Hematopoietic multipotent progenitor cell treated with erythropoietin and hydrocortisone succinate and interleukin-3 and kit ligand, for 17 days (in vitro differentiated cells): ENCODE measurements at regions not wholly inside any gene's neighbourhood (a gene's known extent, or its start where the extent isn't known, plus 50 kb on each side); places are given as distances from the start of the nearest gene placed in this dataset.

Experiments
- DNase-seq: peaks from one replicate; pipeline ENCODE4 v3.0.0-alpha.2; 2015; ENCODE audit warnings: low spot score

DNA sequence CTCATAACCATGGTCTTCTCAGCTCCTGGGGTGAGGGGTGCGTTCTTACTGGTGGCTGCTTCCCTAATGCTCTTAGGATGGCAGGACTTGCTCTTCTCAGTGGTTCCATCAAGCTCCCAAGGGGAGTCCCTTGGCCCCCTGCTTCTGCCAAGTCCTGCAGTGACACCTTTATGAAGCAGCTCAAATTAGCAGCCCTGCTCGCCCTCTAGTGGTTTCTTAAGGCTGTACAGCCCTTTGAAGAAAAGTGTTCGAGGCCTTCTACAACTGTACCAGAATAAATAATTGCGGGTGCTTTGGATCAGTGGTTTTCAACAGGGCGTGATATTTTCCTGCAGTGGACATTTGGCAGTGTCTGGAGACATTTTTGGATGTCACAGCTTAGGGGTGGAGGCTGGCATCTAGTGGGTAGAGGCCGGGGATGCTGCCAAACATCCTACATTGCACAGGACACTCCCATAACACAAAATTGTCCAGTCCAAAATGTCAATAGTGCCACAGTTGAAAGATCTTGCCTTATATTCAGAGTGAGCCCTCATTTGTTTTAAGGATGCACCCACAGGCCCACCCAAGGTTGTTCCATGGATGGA, 204.7 kb upstream of the S100G start:
- peak; percentile 8 for DNase-seq

DNA sequence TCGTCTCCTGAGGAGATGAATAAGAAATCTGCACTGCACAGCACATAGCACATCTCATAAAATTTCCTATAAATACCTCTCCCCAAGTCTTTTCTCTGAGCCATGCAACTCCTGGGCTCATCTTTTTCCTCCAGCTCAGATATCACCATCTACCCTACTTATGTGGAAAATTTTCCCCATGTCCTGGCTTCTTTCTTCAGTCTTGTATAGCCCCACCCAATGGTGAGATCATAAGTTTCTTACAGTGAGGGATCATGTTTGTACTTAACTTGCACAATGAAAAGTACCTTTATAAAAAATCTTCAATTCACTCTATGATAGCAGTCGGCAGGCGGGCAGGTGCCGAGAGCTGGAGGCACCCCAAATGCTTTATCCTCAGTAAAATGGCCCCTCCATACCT, 198.6 kb upstream of the S100G start:
- no peak for DNase-seq

DNA sequence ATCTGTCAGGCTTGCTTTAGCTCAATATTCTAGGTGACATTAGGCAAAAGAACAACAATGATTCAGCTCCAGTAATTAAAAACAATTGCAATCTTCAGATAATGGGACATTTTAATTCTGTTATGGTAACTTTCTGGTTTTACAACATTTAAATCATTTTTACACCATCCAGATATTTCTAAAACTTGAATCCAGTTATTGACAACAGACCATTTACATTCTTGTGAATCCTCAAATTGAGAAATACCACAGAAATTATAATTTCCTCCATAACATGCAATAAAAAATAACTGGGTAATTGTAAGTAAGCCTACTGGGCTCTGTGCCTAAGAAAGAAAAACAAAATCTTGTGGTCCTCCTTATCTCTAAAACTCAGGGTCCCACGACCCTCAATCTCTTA, 195.0 kb upstream of the S100G start:
- DNase-seq, result no peak

DNA sequence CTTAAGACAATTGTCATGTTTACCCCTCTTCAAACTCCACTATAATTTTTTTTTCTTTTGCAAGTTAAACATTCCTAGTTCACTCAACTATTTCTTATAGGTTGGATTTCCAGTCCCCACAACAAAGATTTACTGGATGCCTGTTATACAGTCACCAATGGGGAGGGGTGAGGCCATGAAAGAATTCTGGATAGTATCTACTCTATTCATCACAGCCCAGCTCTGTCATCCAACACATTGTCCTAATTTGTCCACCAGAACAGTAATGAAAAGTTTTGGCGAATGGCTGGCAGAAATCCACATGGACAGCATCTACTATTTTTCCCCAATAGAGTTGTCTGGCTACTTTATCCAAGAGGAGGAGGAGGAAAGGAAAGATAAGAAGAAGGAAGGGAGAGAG, 192.7 kb upstream of the S100G start:
- DNase-seq, result no peak

DNA sequence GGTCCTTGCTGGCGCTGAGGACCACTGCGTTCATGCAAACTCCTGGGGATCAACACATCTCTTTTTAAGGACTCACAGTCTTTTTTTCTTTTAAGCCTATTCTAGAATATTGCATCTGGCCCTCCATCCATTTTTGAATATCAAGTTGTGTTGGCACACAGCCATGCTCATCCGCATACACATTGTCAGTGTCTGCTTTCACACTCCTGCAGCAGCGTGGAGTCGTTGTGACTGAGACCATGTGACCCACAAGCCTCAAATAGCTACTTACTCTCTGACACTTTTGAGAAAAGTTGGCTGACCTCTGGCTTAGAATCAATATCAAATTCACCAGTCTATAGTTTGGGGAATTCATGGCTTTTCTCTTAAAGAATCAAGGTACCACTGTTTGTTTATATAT, 191.8 kb upstream of the S100G start:
- DNase-seq, result no peak

DNA sequence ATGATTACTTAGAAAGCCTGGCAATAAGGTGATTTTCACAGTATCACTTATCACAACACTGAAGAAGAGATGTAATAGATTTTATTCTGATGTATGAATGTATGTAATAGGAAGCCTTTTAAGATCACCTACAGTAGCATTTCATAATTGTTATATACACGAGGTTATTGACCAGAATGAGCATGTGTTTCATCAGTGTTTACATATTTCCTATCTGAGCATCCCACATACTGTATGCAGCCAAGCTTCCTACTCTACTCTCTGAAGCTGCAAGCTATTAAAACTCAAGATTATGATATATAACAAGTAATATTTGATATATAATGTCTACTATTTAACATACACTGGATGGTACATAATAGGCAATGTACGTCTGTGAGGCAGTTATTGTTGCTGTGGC, 190.9 kb upstream of the S100G start:
- no peak for DNase-seq

DNA sequence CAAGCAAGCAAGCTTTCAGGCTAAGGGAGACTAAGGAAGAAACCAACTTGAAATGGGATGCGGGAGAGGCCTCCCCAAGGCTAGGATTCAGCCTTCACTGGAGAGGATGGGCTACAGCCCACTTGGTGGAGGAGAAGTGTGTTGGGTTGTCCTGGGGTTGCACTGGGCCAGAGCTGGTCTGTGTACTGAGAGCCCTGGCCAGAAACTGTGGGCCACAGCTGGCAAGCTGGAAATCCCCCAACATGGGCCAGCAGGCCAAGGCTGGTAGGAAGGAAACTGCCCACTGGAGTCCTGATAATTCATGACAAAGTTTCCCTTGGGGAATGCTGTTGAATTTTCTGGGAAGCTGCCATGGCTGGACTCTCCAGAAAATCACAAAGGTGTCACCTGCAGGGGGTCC, 188.0 kb upstream of the S100G start:
- no peak for DNase-seq

DNA sequence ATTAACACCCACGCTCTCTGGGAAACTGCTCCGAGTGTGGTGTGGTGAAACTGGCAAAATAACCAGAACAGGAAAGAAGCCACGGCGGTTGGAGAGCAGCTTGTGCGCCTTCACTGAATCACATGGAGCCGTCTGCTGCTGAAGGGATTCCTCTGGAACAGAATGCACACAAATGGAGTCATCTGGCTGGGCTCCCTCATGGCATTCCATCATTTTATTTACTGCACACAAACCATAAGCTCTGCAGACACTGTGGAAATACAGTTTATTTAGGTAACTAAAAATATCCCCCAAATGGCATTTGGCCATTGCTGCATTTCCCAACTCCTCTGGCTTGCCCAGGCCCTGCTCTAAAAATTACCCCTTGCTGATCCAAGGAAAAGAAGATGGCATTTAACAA, 187.0 kb upstream of the S100G start:
- DNase-seq, result no peak

DNA sequence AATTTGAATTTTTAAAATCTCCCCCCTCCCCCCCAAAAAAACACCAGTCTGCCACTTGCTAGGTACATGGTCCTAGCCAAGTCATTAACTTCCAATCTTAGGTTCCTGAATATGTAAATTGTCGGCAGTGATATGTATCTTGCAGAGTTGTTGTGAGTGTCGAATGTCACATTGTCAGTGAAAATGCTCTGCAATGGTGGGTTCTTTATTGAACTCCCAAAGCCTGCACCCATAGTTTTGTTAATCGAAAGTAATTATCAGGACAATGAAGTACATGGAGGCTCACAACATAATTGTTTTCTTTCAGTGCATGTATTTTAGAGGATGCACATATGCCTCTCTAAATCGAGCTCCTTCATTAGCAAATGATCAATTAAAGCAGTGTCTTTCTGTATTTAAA, 185.6 kb upstream of the S100G start:
- no peak for DNase-seq

DNA sequence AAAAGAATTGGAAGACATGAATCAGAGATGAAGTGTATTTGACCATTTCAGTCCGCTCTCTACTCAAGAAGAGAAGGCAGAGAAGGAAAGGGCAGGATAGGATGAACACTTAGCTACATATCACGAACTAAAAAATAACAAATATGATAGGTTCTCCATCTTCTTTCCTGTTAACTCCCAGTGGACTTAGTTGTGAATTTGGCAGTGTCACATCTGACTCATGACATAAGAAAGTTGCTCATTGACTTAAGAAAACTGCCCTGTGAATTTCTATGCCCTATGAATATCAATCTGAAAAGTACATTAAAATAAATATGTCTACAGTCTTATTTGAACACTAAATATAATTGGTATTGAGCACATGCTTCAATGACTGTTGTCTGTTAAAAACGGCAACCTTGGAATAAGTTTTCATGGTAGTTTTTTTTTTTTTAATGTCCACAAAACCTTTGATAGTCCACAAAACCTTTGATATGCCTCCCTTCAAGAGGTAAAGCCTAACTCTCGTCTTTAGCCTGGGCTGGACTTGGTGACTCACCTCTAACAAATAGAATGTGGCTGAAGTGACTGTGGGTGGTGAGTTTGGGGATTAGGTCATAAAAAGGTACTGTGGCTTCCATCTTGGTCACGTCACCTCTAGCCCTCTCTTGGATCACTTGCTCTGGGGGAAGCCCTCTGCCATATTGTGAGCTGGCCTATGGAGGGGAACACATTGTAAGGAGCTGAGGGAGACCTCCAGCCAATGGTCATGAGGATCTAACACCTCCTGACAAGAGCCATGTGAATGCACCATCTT, 184.7 kb upstream of the S100G start:
- no peak for DNase-seq

DNA sequence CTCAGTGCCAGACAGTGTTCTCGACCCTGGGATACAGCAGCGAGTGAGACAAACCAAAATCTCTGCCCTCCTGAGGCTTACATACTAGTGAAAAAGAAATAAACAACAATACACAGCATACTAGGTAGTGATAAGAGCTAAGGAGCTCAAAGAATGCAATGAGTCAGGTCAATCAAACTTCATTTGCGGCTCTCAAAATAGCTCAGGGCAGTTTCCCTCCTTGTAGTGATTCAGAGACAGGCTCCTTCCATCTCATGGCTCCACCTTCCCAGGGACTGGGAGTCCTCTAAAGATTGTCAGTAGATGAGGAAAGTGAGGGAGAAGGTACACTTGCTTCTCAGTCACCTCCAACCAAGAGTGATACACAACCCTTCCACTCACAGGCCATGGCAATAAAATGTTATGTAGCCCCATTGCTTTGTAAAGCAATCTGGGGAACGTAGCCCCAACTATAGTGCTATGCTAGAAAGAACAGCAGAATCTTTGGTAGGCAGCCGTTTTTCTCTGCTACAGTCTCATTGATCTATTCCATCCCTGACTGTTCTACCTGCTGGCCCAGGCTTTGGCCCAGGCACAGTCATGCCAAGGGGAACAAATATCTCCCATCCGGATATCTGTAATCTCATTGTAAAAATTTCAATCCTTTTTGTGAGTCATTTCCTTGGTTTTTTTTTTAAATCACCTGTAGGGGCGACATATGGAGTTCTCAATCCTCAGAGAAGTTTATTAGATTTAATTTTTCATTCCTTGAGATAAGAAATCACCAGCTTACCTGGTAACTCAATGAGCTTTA, 183.1 kb upstream of the S100G start:
- DNase-seq, result no peak

DNA sequence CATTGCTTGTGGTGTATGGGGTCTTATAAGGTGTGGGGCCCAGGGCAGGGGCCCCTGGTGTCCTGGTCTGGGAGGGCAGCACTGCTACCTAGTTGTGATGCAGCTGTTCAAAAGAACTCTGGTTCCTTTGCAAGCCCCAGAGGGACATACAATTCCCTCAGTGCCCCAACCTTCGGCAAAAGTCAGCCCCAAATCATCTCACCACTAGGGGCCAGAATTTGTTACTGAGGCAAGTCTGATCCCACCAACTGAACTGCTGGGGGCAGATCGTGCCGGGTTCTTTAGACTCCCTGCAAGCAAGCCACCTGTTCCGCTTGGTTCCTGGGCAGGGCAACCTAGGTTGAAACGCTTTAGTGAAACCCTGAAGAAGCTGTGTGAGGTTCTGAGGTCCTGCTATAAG, 180.1 kb upstream of the S100G start:
- no peak for DNase-seq

DNA sequence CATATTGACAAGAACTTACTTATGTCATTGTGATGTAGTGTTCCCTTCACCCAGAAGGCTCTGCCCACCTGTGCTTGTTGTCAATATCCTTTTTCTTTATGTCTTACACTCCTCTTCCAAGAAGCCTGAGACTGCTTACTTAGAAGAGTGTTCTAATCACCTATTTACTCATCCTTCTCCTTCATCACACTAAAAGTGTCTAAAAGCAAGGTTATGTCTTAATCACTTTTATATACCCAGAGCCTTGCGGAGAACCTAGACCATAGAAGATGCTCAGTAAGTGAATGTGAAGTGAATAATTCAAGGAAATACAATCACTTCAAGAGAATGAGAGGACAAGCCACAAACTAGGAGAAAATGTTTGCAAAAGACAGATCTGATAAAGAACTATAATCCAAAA, 177.6 kb upstream of the S100G start:
- no peak for DNase-seq

DNA sequence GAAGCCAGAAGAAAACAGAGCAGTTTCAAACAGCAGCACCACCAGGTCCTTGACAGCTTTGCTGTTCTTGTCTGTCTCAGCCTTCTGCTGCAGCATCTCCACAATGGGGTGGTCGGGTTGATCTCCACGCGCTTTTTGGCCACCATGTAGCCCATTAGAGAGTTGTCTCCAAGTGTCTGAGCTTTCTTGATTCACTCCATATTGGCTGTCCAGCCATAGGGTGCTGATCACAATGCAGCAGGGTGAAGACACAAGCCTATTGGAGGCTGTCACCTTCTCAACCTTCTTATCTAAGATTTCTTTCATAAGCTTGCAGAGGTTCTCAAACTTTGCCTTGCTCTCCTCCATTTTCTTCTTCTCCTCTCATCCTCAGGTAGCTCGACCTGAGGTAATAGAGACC, 175.4 kb upstream of the S100G start:
- no peak for DNase-seq

DNA sequence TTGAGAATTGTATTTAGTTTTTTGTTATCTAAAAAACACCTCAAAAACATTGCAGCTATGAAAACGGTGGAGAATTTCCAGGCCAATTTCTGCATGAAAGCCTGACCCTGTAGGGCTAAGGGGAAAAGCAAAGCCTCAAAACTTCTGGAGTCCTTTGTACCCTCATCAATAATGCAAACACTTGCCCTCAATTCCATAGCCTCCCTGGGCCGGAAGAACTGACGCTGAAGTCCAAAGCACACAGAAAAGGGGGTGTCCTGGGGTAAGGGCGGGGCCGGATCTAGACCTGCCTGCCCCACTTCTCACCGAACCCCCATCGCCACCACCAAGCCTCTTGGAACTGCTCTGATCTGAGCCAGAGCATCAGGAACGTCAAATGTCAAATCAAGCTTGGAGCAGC, 173.9 kb upstream of the S100G start:
- no peak for DNase-seq

DNA sequence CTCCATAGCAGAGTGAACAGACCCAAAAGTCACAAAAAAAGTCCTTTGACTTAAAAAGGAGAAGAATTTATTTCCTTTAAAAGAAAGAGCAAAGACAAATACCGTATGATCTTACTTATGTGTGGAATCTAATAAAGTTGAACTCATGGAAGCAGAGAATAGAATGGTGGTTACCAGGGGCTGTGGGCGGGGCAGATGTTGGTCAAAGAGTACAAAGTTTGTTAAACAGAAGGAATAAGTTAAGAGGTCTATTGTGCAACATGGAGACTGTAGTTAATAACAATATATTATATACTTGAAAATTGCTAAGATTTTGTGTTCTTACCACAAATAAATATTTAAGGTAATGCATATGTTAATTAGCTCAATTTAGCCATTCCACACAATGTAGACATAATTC, 173.3 kb upstream of the S100G start:
- DNase-seq, result no peak

DNA sequence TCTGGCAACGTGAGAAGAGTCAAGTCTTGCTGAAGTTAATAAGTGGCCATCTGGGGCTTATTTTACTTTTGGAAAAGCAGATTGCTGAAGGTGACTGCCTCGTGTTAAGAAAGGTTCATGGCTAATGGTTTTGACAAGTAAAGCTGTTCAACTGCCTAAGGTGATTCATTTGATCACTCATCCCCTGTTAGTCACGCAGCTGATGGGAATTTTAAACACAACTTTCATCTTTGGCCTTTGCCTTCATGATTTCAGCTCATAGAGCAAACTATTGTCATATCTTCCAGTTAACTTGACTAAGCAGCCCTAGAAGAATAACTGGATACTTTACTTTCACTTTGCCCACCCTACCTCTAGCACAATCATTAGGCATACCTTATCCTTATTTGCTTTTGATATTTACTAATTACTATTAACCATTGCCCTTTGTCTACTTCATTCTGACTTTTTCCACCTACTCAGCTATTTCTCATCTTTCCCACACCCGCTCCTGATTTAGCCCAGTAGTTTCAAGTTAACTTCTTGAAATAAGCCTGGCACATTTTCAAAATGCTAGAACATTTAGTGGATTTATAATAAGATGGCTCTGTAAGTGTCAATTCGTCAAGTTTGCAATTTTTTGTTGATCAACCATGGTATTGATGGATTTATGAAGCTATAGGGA, 170.6 kb upstream of the S100G start:
- DNase-seq, result no peak

DNA sequence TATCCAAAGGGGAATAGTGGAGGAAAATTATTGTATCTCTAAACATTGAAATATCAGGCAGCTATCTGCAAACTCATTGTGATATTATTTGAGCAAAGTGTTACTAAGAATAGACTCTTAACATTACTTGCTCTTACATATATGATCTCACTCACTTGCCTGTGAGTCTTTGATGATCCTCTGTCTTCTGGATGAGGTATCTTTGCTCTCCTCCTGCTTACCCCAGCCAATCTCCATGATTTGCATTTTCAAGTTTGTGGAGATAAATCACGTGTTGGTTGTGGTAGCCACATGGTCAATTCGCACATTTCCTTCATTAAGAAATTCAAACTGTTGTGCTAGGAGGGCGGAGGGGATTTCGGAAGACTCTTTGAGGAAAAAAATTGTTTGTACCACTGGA, 169.9 kb upstream of the S100G start:
- no peak for DNase-seq

DNA sequence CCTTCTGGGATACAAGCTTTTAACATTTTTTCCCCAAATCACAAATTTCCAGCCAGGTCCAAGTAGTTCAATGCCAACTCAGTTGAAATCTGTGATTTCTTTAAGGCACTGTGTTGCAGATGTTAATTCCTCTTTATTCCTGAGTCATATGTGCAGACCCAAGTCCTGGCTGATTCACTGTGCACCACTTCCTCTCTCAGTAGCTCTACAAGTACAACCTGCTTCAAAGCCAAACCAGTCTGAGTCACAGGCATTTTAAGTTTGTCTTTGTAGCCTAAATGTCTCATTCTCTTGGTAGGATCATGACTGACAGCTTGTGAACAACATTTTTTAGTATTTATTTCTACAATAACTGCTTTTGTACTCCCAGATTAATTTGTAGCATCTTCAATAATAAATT, 165.6 kb upstream of the S100G start:
- DNase-seq, result no peak

DNA sequence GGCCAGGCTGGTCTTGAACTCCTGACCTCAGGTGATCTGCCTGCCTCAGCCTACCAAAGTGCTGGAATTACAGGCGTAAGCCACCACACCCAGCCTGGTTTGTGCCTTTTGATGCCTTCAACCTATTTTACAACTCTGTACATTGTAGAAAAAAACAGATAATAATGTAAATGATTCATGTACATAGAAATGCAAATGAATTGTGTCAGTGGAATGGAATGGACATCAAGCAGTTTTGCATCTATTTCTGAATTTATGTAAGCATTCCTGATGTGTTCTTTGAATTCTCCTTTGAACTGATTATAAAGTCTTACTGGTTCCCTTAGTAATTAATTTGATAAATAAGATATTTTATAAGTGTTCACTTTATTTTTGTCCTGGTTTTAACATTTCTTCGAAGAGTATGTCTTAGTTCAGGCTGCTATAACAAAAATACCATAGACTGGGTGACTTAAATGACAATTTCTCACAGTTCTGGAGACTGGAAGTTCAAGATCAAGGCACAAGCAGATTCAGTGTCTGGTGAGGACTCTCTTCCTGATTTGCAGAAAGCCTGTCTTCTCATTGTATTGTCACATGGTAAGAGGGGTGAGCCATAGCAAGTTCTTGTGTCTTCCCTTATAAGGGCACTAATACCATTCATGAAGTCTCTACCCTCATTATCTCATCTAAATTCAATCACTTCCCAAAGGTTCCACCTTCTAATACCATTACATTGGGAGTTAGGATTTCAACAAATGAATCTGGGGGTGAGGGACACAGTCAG, 162.2 kb upstream of the S100G start:
- DNase-seq, result no peak

DNA sequence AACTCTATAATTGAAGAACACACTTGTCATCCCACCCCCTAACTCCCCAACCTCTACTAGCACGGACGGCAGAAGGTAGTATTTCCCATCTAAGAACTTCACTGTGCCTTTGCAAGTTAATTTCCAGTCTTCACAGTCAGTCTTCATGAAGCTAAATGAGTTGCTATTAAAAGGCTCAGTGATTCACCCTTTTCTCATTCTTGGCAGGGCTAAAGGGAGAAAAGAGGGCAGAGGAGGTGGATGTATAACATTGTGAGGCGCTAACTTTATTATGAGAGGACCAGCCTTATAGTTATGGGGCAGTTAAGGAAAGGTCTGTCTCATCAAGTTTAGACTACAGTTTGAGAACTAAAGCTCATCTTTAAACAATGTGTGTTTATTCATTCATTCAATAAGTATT, 161.0 kb upstream of the S100G start:
- DNase-seq, result no peak

DNA sequence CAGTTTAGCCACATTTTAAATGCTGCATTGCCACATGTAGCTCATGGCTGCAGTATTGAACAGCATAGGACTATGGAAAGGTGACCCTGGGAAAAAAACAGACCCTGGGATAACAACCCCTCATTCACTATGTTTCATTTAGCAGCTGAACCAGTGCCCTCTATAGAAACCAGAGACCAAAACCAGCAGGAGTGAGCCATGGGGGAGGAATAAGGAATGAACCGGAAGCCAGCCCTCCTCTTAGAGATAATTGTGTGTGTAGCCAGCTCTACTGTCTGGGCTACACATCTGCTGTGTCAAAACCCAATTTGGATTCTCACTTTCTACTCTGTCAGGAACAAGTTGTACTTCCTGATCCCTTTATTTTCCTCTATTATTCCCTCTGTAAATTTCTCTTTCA, 158.5 kb upstream of the S100G start:
- DNase-seq, result no peak
